ENCODE measurements at regions not wholly inside any gene's neighbourhood (a gene's known extent, or its start where the extent isn't known, plus 50 kb on each side); places are given as distances from the start of the nearest gene placed in this dataset.
"Not testable (repeated sequence)": the region's sequence is repeated elsewhere in the genome, so short reads cannot be mapped to it uniquely, and the experiment has no call there.

DNA sequence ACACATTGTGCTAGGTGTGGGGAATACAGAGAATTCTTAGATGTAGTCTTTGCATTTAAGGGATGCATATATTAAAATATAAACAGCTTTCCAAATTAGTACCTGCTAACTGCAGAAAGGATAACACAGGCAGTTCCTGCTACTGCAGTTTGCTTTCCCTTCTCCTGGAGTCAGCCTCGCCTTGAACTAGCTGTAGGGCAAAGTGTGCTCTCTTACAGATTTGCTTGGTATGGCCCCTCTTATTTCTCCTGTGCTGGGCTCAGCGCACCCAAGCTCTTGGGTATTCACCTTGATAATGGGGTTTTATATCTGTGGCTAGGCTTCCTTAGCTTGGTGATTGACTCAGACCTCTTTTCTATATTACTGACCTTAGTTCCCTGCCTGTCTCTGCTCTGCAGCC is 108.4 kb upstream of the PNPT1 start:
- H3K9ac ChIP-seq (replicated peaks; ENCODE audit: extremely low read depth, insufficient read depth, low read length) = no peak overlapping the region
- dilution Hi-C loops (cut with MboI; ENCODE audit: extremely low pct_ligation_motif_present, low sequenced_read_pairs) (no loop called here), intact Hi-C loops (cut with micrococcal nuclease) (no loop called here)
- H3K79me2 ChIP-seq (ENCODE audit: control insufficient read depth, insufficient read depth, low read length) = no peaks in the 10 kb centered on the region
- FAIRE-seq = no peak
- H3K4me3 ChIP-seq (replicated peaks in 1 of 3; ENCODE audit: insufficient read depth in 1 of 3, low read depth in 1 of 3, low read length in 3 of 3) = no peak overlapping the region
- H3K4me1 ChIP-seq (ENCODE audit: control insufficient read depth, extremely low read depth, insufficient read depth, low read length) = no peaks in the 10 kb centered on the region
- no peak for DNase-seq (ENCODE audit: low read depth, low spot score)
- no peak overlapping the region for H2AFZ ChIP-seq (ENCODE audit: low read depth, low read length)
- ChIA-PET POLR2A (no interaction called here), CTCF (interaction anchor here (0.6 kb wide), 1 partner anchor 43 kb away, joined by 3 read pairs; no protein-coding TSS in a partner anchor)
- H3K27ac ChIP-seq (ENCODE audit: insufficient read depth, low read depth, low read length) = no peak overlapping the region
- no peaks in the 10 kb centered on the region for H3K9me1 ChIP-seq (replicated peaks; ENCODE audit: control insufficient read depth, extremely low read depth, insufficient read depth, low read length)
- no peaks in the 10 kb centered on the region for H3K27me3 ChIP-seq (ENCODE audit: control insufficient read depth in 2 of 2, insufficient read depth in 2 of 2, low read length in 2 of 2)
- TF ChIP-seq FOS (IDR thresholded peaks at IDR 0.05; ENCODE audit: borderline replicate concordance, insufficient read depth, low read length) = no peak
- no peaks in the 10 kb centered on the region for H3K36me3 ChIP-seq (ENCODE audit: control insufficient read depth in 2 of 2, extremely low read depth in 1 of 2, insufficient read depth in 2 of 2, low read length in 2 of 2)
- BruUV-seq (replicated peaks) = no TSS peak
- no peak overlapping the region for H3K4me2 ChIP-seq (ENCODE audit: insufficient read depth, low read length)
- no peaks in the 10 kb centered on the region for H4K20me1 ChIP-seq (replicated peaks; ENCODE audit: control insufficient read depth, extremely low read depth, insufficient read depth, low read length)
- H3K9me3 ChIP-seq (replicated peaks; ENCODE audit: control insufficient read depth, insufficient read depth, low read length) = no peaks in the 10 kb centered on the region

DNA sequence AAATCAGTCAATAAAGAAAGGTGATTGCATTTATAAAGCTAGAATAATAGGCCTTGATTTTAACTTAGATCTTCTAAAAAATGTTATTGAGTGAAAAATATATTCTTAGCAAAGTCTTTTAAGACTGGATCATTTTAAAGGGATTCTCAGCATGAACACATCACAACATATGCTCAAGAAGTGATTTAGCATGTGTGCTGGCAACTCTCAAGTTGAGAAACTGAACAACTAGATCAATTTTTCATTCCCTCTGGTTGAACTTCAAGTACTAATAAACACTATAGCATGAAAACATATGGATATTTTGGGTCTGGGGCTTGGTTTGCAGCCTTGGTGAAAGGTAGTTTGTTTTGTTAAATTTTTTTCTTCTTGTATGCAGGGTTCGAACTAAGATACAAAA is 107.8 kb upstream of the PNPT1 start:
- Histone ChIP-seq H4K20me1 (replicated peaks; ENCODE audit: control insufficient read depth, extremely low read depth, insufficient read depth, low read length) (no peaks in the 10 kb centered on the region), H3K9ac (replicated peaks; ENCODE audit: extremely low read depth, insufficient read depth, low read length) (no peak overlapping the region), H3K79me2 (ENCODE audit: control insufficient read depth, insufficient read depth, low read length) (no peaks in the 10 kb centered on the region), H3K9me1 (replicated peaks; ENCODE audit: control insufficient read depth, extremely low read depth, insufficient read depth, low read length) (no peaks in the 10 kb centered on the region), H3K9me3 (replicated peaks; ENCODE audit: control insufficient read depth, insufficient read depth, low read length) (no peaks in the 10 kb centered on the region), H3K27ac (ENCODE audit: insufficient read depth, low read depth, low read length) (no peak overlapping the region), H3K27me3 (ENCODE audit: control insufficient read depth in 2 of 2, insufficient read depth in 2 of 2, low read length in 2 of 2) (no peaks in the 10 kb centered on the region), H3K4me3 (replicated peaks in 1 of 3; ENCODE audit: insufficient read depth in 1 of 3, low read depth in 1 of 3, low read length in 3 of 3) (no peak overlapping the region), H2AFZ (ENCODE audit: low read depth, low read length) (no peak overlapping the region), H3K4me2 (ENCODE audit: insufficient read depth, low read length) (no peak overlapping the region), H3K36me3 (ENCODE audit: control insufficient read depth in 2 of 2, extremely low read depth in 1 of 2, insufficient read depth in 2 of 2, low read length in 2 of 2) (no peaks in the 10 kb centered on the region), H3K4me1 (ENCODE audit: control insufficient read depth, extremely low read depth, insufficient read depth, low read length) (no peaks in the 10 kb centered on the region)
- FAIRE-seq (no peak), DNase-seq (ENCODE audit: low read depth, low spot score) (no peak)
- no peak for TF ChIP-seq MYC (IDR thresholded peaks at IDR 0.05; ENCODE audit: low read depth, low read length)
- no peak for TF ChIP-seq POLR2AphosphoS5 (IDR thresholded peaks at IDR 0.05; ENCODE audit: insufficient read depth, low read depth, low read length)
- TF ChIP-seq FOS (IDR thresholded peaks at IDR 0.05; ENCODE audit: borderline replicate concordance, insufficient read depth, low read length) = no peak
- no peak for TF ChIP-seq GATA2 (IDR thresholded peaks at IDR 0.05; ENCODE audit: insufficient read depth, insufficient read length, low read depth, low read length)
- ChIA-PET POLR2A (no interaction called here), CTCF (interaction anchor here (1.4 kb wide), 1 partner anchor 30 kb away, joined by 3 read pairs; no protein-coding TSS in a partner anchor)
- intact Hi-C loops (cut with micrococcal nuclease) (no loop called here), dilution Hi-C loops (cut with MboI; ENCODE audit: extremely low pct_ligation_motif_present, low sequenced_read_pairs) (no loop called here)
- no TSS peak for BruUV-seq (replicated peaks)

- H3K4me3 ChIP-seq (replicated peaks in 1 of 3; ENCODE audit: insufficient read depth in 1 of 3, low read depth in 1 of 3, low read length in 3 of 3); H3K36me3 ChIP-seq (ENCODE audit: control insufficient read depth in 2 of 2, extremely low read depth in 1 of 2, insufficient read depth in 2 of 2, low read length in 2 of 2); H3K27ac ChIP-seq (ENCODE audit: insufficient read depth, low read depth, low read length); BruUV-seq (replicated peaks); H3K9me3 ChIP-seq (replicated peaks; ENCODE audit: control insufficient read depth, insufficient read depth, low read length); H3K9ac ChIP-seq (replicated peaks; ENCODE audit: extremely low read depth, insufficient read depth, low read length); intact Hi-C loops (cut with micrococcal nuclease); H2AFZ ChIP-seq (ENCODE audit: low read depth, low read length); POLR2A ChIA-PET; H3K9me1 ChIP-seq (replicated peaks; ENCODE audit: control insufficient read depth, extremely low read depth, insufficient read depth, low read length); H4K20me1 ChIP-seq (replicated peaks; ENCODE audit: control insufficient read depth, extremely low read depth, insufficient read depth, low read length); H3K4me2 ChIP-seq (ENCODE audit: insufficient read depth, low read length); CTCF ChIA-PET; H3K4me1 ChIP-seq (ENCODE audit: control insufficient read depth, extremely low read depth, insufficient read depth, low read length); DNase-seq (ENCODE audit: low read depth, low spot score); H3K27me3 ChIP-seq (ENCODE audit: control insufficient read depth in 2 of 2, insufficient read depth in 2 of 2, low read length in 2 of 2); dilution Hi-C loops (cut with MboI; ENCODE audit: extremely low pct_ligation_motif_present, low sequenced_read_pairs); H3K79me2 ChIP-seq (ENCODE audit: control insufficient read depth, insufficient read depth, low read length); FAIRE-seq: not testable (repeated sequence)
These were observed 106.0 kb upstream of the PNPT1 start for GRCh38 chr2:55799624-55800023.
